Central memory CD8-positive, alpha-beta T cell (primary cell): ENCODE measurements at regions not wholly inside any gene's neighbourhood (a gene's known extent, or its start where the extent isn't known, plus 50 kb on each side); places are given as distances from the start of the nearest gene placed in this dataset.
"Not testable (repeated sequence)": the region's sequence is repeated elsewhere in the genome, so short reads cannot be mapped to it uniquely, and the experiment has no call there.

Experiments used
- ATAC-seq: fragments of 150-1000 bp; cut with Tn5 transposase; replicated peaks from 2 replicates; pipeline ENCODE4 v1.10.0; 2022; ENCODE audit warnings: mild to moderate bottlenecking, moderate FRiP score, moderate number of reproducible peaks; ENCODE audit not compliant: poor library complexity, severe bottlenecking; ENCODE audit errors: extremely low read depth
- DNase-seq, 2 donors: peaks; one replicate each; pipeline ENCODE4 v3.0.0; 2021; ENCODE audit warnings: low spot score in 2 of 2
- H3K27ac Mint-ChIP-seq: one replicate; pipeline ENCODE4 v1.8.0; 2022; ENCODE audit warnings: low read depth, mild to moderate bottlenecking, moderate library complexity, mixed read lengths
- H3K27me3 Mint-ChIP-seq: one replicate; pipeline ENCODE4 v1.8.0; 2022; ENCODE audit warnings: mixed read lengths
- H3K36me3 Mint-ChIP-seq: one replicate; pipeline ENCODE4 v1.8.0; 2022; ENCODE audit warnings: mild to moderate bottlenecking, moderate library complexity, mixed read lengths; ENCODE audit not compliant: insufficient read depth
- H3K4me1 Mint-ChIP-seq: one replicate; pipeline ENCODE4 v1.8.0; 2022; ENCODE audit warnings: mixed read lengths
- H3K4me3 Mint-ChIP-seq: one replicate; pipeline ENCODE4 v1.8.0; 2022; ENCODE audit warnings: mild to moderate bottlenecking, moderate library complexity, mixed read lengths
- H3K9me3 Mint-ChIP-seq: one replicate; pipeline ENCODE4 v1.8.0; 2022; ENCODE audit warnings: mixed read lengths

DNA sequence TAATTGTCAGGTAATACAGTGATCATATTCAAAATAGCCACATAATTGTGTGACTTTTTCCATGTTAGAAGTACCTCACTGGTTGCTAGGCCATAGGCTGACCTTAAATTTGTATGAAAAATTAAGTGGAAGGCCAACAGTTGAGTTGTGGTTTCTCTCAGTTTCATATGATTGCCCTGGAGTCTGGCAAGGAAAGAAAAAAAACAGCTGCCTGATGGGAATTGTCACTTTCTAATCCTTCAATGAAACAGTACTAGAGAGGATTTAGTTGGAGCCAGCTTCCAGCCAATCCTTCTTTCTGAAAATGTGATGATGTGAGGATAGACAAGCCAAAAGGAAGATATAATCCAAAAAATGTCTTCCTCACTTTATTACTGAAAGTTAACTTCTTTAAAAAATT is 113.6 kb downstream of the ALX1 start:
- DNase-seq (no peak), ATAC-seq (no peak)
- no peaks in the 10 kb centered on the region for H3K36me3 Mint-ChIP-seq
- no peak overlapping the region for H3K4me3 Mint-ChIP-seq
- H3K27me3 Mint-ChIP-seq, result no peaks in the 10 kb centered on the region
- no peak overlapping the region for H3K27ac Mint-ChIP-seq
- H3K9me3 Mint-ChIP-seq, result peaks cover 19% of the 10 kb centered on the region
- no peaks in the 10 kb centered on the region for H3K4me1 Mint-ChIP-seq

DNA sequence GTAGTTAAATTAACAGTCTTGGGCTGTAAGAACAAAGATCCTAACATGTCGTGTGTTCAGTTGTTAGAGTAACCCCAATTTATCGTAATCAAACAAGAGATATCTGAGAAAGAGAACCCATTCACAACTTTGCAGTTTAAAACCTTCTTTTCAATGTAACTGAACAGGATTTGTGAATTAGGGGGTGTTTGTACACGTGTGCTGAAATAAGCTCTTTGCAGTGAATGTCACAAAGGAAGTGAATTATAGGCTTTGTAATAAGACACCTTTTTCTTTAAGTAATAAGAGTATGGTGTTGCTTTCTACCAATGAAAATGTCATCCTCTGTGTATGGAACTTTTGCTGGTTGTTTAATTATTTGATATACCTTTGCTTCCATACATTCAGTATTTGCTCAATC is 114.0 kb downstream of the ALX1 start:
- no peak for DNase-seq
- no peak for ATAC-seq
- Mint-ChIP-seq H3K4me1 (no peaks in the 10 kb centered on the region), H3K9me3 (peaks cover 19% of the 10 kb centered on the region), H3K4me3 (no peak overlapping the region), H3K27ac (no peak overlapping the region), H3K27me3 (no peaks in the 10 kb centered on the region), H3K36me3 (no peaks in the 10 kb centered on the region)

- Mint-ChIP-seq H3K4me3 (no peak overlapping the region), H3K27me3 (no peaks in the 10 kb centered on the region), H3K36me3 (no peaks in the 10 kb centered on the region), H3K9me3 (peaks cover 15% of the 10 kb centered on the region), H3K4me1 (no peaks in the 10 kb centered on the region), H3K27ac (no peak overlapping the region)
- DNase-seq (no peak), ATAC-seq (no peak)
Observed at GRCh38 chr12:85394809-85395208, 114.8 kb downstream of the ALX1 start.

DNA sequence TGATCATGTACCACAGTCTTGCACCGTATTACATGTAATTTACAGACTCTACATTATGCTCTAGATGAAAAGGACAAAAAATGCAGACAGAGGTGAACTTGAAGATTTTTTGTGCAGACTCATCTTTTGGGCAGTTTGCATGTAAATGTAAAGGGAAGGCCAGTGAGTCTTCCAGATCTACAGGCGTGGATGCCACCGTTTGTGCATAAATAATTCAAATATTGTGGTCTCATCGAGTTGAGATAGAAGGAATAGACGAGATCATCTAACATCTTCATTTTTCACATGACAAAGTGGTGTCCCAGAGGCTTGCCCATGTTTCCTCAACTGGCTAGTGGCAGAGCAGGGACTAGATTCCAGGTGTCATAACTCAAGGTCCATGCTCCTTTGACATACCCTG is 125.2 kb downstream of the ALX1 start:
- ATAC-seq, result no peak
- no peak for DNase-seq
- H3K27ac Mint-ChIP-seq, result no peak overlapping the region
- H3K4me1 Mint-ChIP-seq, result no peaks in the 10 kb centered on the region
- no peaks in the 10 kb centered on the region for H3K27me3 Mint-ChIP-seq
- H3K9me3 Mint-ChIP-seq, result peaks cover 12% of the 10 kb centered on the region
- no peaks in the 10 kb centered on the region for H3K36me3 Mint-ChIP-seq
- H3K4me3 Mint-ChIP-seq, result no peak overlapping the region

- Mint-ChIP-seq H3K4me1 (no peaks in the 10 kb centered on the region), H3K27me3 (no peaks in the 10 kb centered on the region), H3K36me3 (no peaks in the 10 kb centered on the region), H3K27ac (no peak overlapping the region), H3K9me3 (peaks cover 8% of the 10 kb centered on the region), H3K4me3 (no peak overlapping the region)
- no peak for DNase-seq
- ATAC-seq, result no peak
Observed at GRCh38 chr12:85405781-85406522, 125.9 kb downstream of the ALX1 start.

- ATAC-seq (no peak), DNase-seq (no peak)
- Mint-ChIP-seq H3K9me3 (peaks cover 6% of the 10 kb centered on the region), H3K4me3 (no peak overlapping the region), H3K27me3 (no peaks in the 10 kb centered on the region), H3K4me1 (no peaks in the 10 kb centered on the region), H3K27ac (no peak overlapping the region), H3K36me3 (no peaks in the 10 kb centered on the region)
Observed at GRCh38 chr12:85413266-85413665, 133.2 kb downstream of the ALX1 start.

DNA sequence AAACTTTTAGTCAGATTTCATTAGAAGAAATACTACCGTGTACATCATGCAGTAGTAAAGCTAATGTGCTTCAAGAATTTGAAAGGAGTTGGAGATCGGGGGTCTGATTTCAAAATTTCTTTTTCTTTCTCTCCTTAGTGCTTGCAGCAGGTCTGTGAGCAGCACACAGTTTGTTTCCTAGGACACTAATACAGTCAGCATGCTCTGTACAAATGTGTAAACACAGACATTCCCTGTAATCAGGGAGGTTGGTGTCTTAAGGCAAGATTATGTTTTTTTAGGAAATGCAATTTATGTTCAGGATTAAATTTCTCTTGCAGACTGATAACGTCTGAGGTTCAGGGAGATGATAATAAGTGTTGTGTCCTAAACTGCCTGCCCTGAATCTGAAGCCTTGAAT is 142.7 kb downstream of the ALX1 start:
- no peaks in the 10 kb centered on the region for H3K27me3 Mint-ChIP-seq
- no peaks in the 10 kb centered on the region for H3K4me1 Mint-ChIP-seq
- DNase-seq (no peak), ATAC-seq (no peak)
- peaks cover under 1% of the 10 kb centered on the region for H3K9me3 Mint-ChIP-seq
- no peak overlapping the region for H3K27ac Mint-ChIP-seq
- H3K36me3 Mint-ChIP-seq, result no peaks in the 10 kb centered on the region
- no peak overlapping the region for H3K4me3 Mint-ChIP-seq

DNA sequence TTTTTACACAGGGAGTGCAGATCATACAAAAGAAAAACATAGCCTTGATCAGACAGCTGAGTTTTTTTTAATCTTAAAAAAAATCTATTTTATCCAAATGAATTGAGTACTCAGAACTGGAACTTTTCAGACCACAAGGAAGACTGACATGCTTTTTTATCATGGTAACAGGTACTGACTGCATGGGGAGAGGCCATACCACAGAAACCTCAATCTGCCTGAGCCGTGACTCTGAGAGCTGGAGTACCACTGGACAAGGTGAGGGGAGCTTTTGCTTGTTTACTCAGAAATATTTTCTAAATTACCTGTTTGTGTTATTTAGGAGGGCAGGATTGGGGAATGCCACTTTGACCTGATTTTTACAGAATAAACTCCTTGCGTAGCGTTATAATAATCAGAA is 143.9 kb downstream of the ALX1 start:
- Mint-ChIP-seq H3K27ac (no peak overlapping the region), H3K27me3 (no peaks in the 10 kb centered on the region), H3K36me3 (no peaks in the 10 kb centered on the region), H3K9me3 (peaks cover 9% of the 10 kb centered on the region), H3K4me3 (no peak overlapping the region), H3K4me1 (no peaks in the 10 kb centered on the region)
- ATAC-seq (no peak), DNase-seq (no peak)

DNA sequence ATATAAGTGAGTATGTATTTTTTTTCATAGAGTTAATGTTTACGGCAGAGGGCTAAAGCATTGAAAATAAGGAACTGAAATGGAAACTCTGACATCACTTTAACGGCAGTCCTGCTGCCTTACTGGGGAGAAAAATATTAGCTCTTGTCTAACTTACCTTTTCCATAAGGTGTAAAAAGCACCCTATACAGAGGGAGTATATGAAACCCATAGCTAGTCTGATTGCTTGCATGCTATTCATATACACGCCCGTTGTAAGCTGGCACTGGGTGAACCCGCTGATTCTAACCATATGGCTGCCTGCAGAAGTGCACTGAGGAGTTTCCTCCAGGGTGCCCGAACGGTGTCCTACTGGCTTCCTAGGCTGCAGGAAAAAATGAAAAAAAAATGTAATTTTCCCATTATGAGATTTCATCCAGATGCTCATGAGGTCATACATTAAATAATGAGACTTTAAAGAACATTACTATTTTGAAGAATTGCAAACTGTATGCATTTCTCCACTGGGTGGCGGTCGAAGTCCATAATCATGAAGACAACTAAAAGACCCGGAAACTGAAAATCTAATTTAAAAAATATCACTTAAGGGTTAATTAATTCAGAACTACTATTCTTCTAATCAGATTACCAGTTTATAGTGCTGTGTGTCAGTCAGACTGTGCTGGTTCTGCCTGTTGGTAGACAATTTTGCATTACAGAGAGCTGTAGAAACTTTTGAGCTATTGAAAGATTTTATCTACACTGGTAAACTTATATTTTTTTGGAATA is 144.7 kb downstream of the ALX1 start:
- no peak overlapping the region for H3K27ac Mint-ChIP-seq
- no peaks in the 10 kb centered on the region for H3K4me1 Mint-ChIP-seq
- ATAC-seq, result peak; percentile 14
- no peak for DNase-seq
- H3K36me3 Mint-ChIP-seq, result no peaks in the 10 kb centered on the region
- H3K27me3 Mint-ChIP-seq, result no peaks in the 10 kb centered on the region
- H3K4me3 Mint-ChIP-seq, result no peak overlapping the region
- H3K9me3 Mint-ChIP-seq, result peaks cover 9% of the 10 kb centered on the region

DNA sequence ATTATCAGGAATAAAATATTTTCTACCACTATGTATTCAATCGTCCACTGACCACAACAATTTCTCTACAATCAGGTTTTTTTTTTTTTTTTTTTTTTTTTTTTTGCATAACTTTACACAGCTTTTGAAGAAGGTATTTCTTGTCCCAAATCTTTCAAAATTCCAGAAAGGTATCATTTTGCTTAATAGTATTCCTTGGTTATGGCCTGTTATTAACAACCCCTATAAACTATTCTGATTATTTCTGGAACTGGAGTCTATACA is 145.3 kb downstream of the ALX1 start:
- ATAC-seq (no peak), DNase-seq (no peak)
- H3K36me3 Mint-ChIP-seq, result no peaks in the 10 kb centered on the region
- no peak overlapping the region for H3K27ac Mint-ChIP-seq
- H3K4me3 Mint-ChIP-seq, result no peak overlapping the region
- H3K4me1 Mint-ChIP-seq, result no peaks in the 10 kb centered on the region
- H3K27me3 Mint-ChIP-seq, result no peaks in the 10 kb centered on the region
- peaks cover 9% of the 10 kb centered on the region for H3K9me3 Mint-ChIP-seq

DNA sequence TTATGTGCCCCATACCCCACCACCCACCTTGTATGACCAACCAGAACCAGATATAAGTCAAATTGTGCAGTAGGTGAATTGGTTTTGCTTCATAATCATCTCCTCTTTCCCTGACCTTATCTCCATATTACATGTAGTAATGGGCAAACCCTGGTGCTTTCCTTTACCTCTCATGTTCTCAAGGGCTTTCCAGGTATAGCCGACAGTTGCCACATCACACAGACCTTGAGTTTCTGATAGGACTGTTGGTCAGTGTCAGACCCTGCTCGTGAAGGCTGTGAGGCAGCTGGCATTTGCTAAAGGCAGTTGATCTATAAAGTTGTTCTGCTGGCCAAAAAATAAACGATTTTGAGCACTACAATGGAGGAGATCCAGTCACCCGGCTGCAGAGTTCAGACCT is 145.9 kb downstream of the ALX1 start:
- Mint-ChIP-seq H3K27me3 (no peaks in the 10 kb centered on the region), H3K27ac (no peak overlapping the region), H3K36me3 (no peaks in the 10 kb centered on the region), H3K9me3 (peaks cover 9% of the 10 kb centered on the region), H3K4me1 (no peaks in the 10 kb centered on the region), H3K4me3 (no peak overlapping the region)
- DNase-seq, result no peak
- no peak for ATAC-seq

DNA sequence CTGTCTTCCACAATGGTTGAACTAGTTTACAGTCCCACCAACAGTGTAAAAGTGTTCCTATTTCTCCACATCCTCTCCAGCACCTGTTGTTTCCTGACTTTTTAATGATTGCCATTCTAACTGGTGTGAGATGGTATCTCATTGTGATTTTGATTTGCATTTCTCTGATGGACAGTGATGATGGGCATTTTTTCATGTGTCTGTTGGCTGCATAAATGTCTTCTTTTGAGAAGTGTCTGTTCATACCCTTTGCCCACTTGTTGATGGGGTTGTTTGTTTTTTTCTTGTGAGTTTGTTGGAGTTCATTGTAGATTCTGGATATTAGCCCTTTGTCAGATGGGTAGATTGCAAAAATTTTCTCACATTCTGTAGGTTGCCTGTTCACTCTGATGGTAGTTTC is 153.1 kb downstream of the ALX1 start:
- H3K36me3 Mint-ChIP-seq, H3K27me3 Mint-ChIP-seq, H3K4me1 Mint-ChIP-seq, H3K4me3 Mint-ChIP-seq, DNase-seq, H3K27ac Mint-ChIP-seq, ATAC-seq: not testable (repeated sequence)
- H3K9me3 Mint-ChIP-seq, result peaks cover 11% of the 10 kb centered on the region

- Mint-ChIP-seq H3K4me1 (no peaks in the 10 kb centered on the region), H3K9me3 (peaks cover 13% of the 10 kb centered on the region), H3K27me3 (no peaks in the 10 kb centered on the region), H3K27ac (no peak overlapping the region), H3K4me3 (no peak overlapping the region), H3K36me3 (no peaks in the 10 kb centered on the region)
- DNase-seq (no peak), ATAC-seq (no peak)
Observed at GRCh38 chr12:85440271-85440670, 160.3 kb downstream of the ALX1 start.
